Cerebellar cortex (tissue), 1 donor: ENCODE measurements at regions not wholly inside any gene's neighbourhood (a gene's known extent, or its start where the extent isn't known, plus 50 kb on each side); places are given as distances from the start of the nearest gene placed in this dataset.
"Not testable (repeated sequence)": the region's sequence is repeated elsewhere in the genome, so short reads cannot be mapped to it uniquely, and the experiment has no call there.

Experiments used
- DNase-seq: peaks from one replicate; pipeline ENCODE4 v3.0.0-alpha.2; 2015; ENCODE audit warnings: low spot score

DNA sequence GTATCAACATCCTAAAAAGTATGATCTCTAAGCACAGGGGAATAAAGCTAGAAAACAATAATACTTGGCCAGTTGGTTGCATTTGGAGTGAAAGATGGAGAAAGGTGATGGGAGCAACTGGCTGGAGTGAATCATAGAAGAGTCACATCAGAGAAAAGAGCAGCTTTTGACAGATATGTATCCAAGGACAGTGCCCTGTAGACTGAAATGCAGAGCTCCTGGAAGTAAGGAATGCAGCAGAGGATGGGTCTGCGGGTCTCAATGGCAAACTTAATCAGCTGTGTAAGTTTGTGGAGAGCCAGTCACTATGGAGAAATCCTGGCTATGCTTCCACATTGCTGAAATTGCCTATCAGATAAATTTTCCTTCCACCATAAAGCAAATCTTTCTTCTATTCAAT is 218.1 kb upstream of the PRNP start:
- DNase-seq = no peak

DNA sequence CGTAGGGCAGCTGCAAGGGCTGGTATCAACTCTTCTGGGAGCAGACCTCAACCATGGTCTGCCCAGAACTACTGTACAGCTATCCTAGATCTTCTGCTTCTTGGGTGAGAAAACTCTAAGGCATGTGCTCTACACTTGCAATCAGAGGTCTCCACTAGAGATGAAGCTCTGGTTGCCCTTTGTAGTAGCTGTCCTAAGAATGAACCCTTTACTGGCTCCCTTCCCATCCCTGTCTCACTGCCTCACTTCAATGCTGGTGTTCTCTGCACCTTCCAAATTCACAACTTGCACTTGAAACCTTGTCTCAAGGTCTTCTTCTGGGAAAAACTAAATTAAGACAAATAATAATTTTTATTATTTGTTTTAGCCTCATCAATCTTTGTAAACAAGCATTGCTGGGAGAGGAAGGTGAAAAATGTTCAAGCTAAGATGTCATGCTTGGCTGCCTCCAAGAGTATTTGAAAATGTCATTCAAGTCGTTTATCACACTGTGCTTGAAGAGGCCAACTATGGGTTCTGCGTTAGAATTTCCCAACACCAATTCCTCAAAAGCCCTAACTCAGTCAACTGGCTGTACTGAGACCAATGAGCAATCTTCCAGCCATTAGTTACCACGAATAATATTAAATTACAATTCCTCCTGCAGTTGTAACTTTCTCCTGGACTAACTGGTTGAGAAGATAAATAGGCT is 216.9 kb upstream of the ADRA1D start:
- DNase-seq = no peak

DNA sequence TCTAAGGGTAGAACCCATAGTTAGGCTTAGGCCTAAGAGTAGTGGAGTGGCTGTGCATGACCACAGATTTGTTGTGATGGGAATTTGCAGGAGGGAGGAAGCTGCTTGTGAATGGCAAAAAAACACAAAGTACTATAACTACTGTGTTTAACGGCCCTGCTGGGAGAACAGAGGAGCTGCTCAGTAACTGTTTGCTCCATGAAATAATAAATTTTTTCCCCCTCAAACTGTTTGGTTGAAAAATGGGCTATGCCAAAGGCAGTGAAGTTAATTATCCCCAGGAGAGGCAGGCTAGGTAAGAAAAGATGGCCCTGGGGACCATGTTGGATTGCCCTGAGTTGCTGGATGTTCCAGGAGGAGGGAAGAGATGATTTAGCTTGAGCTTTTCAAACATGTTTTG is 216.1 kb upstream of the ADRA1D start:
- no peak for DNase-seq

DNA sequence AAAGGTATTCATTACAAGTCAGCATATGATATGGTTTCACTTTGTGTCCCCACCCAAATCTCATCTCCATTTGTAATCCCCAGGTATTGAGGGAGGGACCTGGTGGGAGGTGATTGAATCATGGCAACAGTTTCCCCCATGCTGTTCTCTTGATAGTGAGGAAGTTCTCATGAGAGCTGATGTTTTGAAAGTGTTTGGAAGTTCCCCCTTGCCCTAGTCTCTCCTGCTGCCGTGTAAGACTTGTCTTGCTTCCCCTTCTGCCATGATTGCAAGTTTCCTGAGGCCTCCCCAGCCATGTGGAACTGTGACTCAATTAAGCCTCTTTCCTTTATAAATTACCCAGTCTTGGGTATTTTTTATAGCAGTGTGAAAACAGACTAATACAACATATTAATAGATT is 213.7 kb upstream of the ADRA1D start:
- not testable (repeated sequence) for DNase-seq

DNA sequence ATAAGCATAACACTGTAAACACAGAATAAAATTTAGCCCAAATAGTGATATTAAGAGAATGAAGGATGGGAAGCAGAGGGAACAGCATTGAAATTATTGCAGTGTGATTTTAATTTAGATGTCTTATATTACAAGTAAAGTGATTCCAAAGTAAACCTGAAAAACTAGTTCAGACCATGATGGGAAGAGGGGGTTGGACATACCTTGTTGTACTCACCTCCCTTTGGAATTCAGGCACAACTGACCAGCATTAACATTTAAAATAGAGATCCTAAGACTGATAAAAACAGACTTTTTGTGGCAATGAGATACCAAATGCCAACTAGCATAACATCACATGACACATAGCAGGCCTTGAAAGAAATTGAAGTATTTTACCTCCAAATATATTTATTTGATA is 210.0 kb upstream of the ADRA1D start:
- no peak for DNase-seq

DNA sequence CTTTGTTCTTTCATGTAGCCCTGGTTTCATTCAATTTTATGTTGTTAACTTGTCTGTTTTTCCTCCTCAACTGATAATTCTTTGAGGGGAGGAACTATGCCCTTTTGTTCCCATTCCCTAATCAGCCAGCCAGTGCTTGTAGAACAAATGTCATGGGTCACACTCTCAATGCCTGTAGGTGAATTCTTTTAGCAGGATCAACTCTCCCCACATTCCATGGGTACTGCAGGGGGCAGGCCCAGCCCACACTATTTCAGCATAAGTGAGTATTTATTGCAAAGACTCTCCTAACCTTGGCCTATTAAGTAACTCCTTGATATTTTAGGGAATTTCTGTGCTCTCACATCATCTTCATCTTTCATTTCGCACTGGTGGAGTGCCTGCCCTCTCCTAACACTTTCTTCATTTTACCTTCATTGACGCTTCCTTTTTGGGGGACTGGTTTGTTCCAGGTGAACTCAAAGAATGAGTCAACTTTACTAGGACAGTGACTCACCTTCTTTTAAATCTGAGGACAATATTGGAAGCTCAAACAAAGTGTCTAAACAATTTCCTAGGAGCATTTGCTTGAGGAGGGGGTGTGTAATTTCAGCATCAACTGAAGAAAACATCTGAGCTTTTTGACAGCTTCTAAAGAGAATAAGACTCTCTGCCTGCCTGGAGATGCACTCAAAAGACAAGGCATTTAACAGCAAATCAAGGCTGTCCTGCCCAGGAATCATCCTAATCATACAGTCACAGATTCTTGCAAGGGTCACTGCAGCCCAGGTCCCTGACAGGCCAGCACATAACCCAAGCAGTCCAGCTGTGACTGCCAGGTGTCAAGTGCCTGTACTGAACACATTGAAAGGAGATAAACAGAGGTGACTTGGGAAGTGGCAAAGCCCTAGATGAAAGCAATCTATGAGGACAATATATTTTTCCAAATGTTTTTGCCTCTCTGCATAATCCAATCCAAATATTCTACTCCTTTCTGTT is 208.8 kb upstream of the ADRA1D start:
- no peak for DNase-seq

DNA sequence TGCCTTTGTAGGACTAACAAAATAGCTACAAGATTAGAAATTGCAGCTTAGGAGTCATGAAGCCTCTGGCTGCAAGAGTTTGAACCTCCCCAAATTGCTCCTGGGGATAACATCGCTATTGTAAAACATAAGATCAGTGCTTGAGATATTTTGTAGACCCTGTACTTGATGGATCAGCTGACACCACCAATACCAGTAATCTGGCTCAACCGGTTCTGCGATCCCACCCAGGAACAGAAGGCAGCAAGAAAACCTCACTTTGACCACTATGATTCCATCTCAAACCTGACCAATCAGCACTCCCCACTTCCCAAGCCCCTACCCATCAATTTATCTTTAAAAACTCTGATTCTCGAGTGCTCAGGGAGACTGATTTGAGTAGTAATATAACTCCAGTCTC is 206.9 kb upstream of the ADRA1D start:
- no peak for DNase-seq

DNA sequence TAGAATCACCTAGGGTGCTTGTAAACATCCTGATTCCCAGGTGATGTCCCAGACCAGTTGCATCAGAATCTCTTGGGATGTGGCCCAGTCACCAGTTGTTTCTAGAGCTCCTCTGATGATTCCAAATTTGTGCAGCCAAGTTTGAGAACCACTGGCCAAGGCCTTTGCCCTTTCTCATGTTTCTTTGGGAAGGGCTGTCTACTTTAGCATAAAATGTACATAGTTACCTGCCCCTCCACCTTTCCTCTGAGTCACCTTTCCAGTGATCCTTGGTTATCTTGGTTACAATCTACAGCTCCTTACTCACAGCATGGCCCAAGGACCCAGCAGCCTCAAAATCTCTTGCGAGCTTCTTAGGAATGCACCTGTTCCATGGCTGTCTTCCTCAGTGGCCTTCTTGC is 206.2 kb upstream of the ADRA1D start:
- no peak for DNase-seq

DNA sequence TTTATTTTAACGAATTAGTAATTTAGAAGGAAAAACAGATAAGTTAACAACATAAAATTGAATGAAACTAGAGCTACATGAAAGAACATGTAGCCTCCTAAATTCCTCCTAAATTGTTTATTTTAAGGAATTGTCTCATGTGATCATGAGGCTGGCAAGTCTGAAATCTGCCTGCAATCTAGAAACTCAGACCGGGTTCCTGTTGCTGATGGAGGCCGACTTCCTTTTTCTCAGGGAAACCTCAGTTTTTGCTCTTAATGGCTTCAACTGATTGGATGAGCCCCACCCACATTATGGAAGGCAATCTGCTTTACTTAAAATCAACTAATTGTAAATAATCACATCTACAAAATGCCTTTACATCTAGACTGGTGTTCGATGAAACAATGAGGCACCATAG is 205.0 kb upstream of the ADRA1D start:
- no peak for DNase-seq

DNA sequence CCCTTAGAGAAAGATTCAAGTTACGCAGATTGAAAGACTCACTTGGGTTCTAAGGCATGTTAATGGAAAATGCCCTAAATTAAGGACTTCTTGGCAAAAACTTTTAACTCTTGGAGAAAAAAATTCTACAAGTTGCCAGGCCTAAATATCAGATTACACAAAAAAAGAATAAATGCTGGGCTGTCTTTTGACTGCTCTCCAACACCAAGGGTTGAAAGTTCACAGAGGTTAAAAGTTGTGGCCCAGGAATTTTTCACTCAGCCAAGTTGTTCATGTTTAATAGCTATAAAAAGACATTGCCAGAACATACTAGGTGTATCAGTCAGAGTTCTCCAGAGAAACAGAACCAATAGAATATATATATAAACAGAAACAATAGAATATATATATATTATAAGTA is 204.3 kb upstream of the ADRA1D start:
- no peak for DNase-seq

DNA sequence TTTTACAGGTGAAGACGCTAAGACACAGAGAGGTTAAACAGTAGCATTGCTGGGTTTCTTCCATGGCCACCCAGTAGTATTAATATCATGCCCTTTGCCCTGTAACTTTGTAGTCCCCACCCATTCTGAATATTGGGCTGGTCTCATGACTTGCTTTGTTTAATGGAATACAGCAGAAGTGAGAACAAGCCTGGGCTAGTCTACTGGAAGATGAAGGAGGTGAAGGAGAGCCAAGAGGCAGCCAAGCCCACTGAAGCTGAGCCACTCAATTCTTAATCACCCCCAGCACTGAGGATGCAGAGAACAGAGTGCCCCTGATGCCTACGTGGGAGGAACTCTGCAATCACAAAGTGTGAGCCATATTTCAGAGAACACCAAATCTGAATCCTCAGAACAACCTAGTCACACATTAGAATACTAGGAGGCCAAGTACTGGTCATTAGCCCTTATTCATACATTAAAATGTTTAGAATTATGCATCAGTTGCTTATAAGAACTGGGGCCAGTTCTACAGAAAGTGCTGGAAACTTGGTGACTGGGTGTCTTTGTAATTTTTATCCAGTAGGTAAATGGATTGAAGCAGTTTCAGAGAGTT is 202.5 kb upstream of the ADRA1D start:
- DNase-seq = no peak

DNA sequence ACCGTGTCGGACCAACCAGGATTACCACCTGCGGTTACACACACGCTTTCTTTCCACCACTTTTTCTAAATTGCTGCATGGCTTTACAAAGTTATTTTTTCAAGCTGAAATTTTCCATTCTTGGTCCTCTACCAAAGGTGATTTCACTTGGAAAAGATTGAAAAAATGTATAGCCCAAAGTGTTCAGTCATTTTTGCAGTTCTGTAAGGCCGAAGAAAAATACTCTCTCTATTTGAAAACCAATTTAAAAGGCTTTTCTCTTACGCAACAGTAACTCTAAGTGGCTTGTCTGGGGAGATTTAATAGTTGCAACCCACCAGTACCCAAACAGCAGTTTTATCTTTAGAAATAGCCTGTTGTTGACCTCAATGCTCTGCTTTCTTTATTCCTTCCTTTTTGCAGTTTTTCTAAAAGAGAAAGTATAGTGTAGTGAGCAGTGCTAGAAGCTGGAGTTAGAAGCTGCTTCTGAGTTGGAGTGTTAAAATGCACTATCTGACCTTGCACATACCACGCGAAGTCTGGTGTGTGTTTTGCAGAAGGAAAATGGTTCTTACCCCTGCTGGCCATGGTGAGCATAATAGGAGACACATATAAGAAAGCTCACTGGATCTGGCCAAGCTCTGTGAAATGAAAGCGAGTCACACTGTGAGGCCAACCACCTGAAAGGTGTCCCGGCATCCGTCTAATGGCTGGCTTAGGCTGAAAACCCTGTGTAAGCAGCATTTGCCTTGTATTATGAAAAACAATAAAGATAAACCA is 201.0 kb upstream of the ADRA1D start:
- DNase-seq = peak; percentile 1

DNA sequence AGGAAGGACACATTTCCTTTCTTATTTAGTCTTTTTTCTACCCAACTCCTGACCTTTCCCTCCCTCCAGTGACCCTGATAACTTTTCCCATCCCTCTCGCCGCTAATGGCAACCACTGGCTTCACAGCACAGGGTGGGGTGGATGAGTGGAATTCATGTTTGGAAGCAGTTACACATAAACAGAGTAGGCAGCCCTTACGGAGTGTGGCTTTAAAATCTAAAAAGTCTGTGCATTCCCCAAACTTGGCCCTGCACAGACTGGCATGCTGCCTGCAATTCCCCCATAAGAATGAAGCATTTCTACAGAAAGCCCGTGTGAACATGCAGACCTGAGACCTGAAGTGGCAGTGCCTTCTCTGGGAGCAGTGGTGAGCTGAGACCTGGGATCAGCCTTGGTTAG is 196.7 kb upstream of the ADRA1D start:
- DNase-seq = no peak

DNA sequence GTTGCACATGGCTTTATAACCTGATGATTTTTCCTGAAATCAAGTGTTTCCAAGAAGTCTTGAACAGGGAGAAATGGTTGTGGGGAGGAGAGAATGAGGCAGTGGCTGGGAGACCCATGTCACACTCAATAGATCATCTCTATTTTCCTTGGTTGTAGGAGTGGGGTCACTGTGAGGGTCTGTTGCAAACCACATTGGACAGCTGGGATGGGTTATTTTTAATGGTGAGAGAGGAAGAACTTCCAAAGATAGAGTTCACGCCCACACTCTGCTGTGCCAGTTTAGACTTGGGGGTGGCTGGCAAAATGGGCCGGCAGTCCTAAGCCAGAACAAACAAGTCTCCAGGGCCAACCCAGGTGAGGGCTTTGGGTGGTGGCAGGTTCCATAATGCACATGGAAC is 196.2 kb upstream of the ADRA1D start:
- DNase-seq = no peak

DNA sequence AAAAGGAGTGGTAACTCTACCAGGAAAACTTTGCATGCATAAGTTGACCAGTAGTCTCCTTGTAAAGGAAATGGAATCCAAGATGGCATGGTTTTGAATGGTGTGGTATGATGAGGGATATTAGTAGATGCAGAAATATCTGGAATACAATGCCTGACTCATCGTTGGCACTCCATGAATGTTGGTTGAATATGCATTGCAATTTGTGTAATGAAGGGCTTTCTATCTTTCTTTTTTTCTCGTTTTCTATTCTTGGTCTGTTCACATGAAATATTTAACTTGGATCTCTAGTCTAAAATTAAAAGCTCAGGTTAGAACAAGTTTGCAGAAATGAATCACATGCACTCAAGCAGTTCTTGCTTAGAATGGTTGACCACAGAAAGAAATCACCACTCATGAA is 195.3 kb upstream of the ADRA1D start:
- DNase-seq = no peak

DNA sequence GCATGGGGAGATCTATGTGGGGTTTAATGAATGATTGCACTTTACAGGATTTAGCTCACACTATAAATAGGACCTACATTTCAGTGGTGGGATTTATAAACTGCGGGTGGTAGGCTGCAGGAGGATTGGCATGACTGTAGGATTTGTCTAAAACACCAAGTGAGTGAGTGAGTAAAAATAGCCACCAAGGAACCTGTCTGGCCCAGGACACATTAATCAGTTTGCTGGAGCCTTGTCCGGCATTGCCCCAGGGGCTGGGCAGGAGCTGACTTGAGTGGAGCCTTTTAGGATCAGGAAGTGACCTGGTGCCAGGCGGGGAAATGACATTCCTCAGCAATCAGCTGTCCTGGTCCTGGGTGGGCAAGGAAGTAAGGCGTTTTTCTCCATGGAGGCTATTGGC is 193.9 kb upstream of the ADRA1D start:
- no peak for DNase-seq

DNA sequence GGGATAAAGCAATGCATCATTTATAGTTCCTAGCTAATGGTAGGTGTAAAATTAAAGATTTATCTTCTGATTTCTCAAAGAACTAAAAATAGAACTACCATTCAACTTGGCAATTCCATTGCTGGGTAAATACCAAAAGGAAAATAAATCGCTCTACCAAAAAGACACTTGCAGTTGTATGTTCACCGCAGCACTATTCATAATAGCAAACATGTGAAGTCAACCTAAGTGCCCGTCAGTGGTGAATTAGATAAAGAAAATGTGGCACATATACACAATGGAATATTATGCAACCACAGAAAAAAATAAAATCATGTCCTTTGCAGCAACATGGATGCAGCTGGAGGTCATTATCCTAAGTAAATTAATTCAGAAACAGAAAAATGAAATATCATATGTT is 192.8 kb upstream of the ADRA1D start:
- no peak for DNase-seq

DNA sequence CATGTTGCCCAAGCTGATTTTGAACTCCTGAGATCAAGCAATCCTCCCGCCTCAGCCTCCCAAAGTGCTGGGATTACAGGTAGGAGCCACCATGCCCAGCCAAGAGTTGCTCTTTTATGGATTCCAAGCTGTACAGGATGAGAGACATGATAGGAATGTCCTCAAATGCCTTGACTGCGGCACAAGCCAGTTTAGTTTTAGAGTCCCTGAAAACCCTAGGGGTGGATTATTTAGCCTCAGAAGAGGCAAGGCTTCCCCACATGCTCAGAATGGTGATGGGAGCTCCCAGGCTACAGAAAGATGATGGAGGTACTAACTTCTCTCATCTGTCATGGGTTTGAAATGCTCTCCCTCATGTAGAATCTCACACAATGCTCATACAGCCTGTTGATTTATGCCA is 192.1 kb upstream of the ADRA1D start:
- DNase-seq = no peak

DNA sequence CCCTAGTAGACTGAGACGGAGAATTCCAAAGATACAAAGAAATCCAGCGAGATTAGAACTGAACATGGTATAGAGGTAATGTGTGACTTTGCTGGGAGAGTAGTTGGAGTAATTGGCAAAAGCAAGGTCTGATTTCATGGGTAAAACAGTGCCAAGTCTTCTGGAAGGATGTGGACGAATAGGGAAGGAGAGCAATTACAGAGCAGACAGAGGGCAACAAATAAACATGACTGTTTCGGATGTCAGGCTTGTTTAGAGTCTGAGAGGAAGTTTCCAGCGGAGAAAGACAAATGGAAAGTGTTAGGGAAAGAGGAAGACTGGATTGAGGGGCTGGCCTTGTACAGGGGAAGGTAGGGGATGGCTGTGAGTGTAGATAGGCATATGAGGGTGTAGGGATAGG is 190.4 kb upstream of the ADRA1D start:
- DNase-seq = no peak

DNA sequence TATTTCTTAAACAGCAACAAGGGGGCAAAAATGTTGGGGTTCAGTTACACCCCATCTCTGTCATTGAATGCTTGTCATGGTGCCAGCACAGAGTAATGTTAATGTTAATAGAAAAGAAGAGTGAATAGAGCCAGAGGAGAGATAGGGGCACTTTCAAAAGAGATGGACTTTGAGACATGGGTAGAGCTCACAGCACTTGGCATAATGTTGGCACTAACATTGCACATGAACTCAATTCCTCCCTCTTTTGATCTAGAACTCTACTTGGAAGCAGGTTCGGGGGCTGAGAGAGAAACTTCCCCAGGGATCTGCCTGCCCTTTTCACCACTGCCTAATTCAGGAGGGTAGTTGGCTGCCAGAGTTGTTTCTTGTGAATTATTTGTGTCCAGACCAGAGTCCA is 188.0 kb upstream of the ADRA1D start:
- no peak for DNase-seq

DNA sequence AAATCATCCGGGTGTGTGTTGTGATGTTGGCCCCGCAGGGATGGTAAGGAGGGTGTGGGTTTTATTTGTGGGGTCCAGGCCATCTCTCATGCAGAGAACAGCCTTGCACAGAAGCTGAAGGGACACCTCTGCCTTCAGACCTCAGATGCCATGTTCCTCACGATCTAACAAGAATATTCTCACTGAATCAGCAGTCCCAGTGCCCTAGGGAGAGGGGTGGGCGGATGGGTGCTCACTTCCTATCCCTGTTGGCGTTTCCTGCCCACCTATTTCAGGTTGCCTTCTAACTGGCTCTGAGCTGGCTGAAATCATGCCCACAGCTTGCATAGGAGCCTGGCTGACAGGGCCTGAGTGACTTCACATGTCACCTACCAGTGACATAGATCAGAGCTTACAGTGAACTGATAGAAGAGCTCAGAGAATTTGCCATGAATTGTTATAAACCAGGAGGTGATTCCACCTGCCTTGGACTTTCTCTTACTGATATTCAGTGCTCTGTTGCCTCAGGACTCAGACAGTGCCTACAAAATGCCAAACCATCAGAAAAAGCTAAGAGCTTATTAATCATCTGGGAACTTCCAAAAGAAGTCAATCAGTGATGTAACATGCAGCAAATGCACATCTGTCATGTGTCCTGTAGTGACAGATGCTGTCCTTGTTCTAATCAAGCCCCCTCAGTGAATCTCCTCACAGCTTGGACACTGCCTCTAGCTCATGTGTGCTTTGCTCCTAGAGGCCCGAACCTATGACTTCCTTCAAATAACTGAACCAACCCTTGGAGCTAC is 186.8 kb upstream of the ADRA1D start:
- DNase-seq = no peak

DNA sequence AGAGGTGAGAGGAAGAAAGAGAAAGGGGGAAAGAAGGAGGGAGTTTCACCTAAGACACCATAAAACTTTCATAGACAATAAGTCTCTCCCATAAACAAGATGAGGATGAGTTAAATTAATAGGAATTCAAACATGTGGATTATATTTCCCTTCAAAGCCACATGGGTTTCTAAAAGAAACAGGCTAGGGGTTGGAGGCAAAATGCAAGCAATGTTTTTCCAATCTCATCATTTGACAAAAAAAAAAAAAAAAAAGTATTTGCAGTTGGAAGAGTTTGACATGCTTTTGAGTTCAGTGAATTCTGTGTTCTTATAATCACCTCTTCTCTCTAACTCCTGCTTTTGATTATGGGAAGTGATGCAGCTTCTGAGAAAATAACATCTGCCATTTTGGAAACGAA is 186.1 kb upstream of the ADRA1D start:
- DNase-seq = no peak
